ENCODE measurements at regions not wholly inside any gene's neighbourhood (a gene's known extent, or its start where the extent isn't known, plus 50 kb on each side); places are given as distances from the start of the nearest gene placed in this dataset.

DNA sequence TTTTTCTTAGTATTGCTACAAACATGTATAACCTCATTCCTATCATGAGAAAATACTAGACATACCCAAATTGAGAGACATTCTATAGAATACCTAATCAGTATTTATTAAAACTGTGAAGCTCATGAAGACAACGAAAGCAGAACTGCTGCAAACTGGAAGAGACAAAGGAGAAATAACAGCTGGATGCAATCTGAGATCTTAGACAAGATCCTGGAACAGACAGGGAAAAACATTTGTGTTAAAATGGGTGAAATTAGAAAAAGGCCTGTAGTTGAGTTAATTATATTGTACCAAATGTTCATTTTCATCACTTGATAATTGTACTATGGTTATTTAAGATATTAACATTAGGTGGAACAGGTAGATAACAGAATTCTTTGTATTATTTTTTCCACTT, 392.0 kb downstream of the PLPP3 start:
- H3K4me3 ChIP-seq (ENCODE audit: low read depth, low read length): no peak overlapping the region
- no peak for DNase-seq (ENCODE audit: low read depth)
- TF ChIP-seq, protein P1, sequence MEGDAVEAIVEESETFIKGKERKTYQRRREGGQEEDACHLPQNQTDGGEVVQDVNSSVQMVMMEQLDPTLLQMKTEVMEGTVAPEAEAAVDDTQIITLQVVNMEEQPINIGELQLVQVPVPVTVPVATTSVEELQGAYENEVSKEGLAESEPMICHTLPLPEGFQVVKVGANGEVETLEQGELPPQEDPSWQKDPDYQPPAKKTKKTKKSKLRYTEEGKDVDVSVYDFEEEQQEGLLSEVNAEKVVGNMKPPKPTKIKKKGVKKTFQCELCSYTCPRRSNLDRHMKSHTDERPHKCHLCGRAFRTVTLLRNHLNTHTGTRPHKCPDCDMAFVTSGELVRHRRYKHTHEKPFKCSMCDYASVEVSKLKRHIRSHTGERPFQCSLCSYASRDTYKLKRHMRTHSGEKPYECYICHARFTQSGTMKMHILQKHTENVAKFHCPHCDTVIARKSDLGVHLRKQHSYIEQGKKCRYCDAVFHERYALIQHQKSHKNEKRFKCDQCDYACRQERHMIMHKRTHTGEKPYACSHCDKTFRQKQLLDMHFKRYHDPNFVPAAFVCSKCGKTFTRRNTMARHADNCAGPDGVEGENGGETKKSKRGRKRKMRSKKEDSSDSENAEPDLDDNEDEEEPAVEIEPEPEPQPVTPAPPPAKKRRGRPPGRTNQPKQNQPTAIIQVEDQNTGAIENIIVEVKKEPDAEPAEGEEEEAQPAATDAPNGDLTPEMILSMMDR (IDR thresholded peaks at IDR 0.05; ENCODE audit: insufficient read depth, low read depth, low read length, missing control alignments): no peak

- H3K4me3 ChIP-seq (ENCODE audit: low read depth, low read length): no peak overlapping the region
- TF ChIP-seq, protein P1 (IDR thresholded peaks at IDR 0.05; ENCODE audit: insufficient read depth, low read depth, low read length, missing control alignments): no peak
- no peak for DNase-seq (ENCODE audit: low read depth)
These were observed 393.9 kb downstream of the PLPP3 start for GRCh38 chr1:56185493-56185892.

DNA sequence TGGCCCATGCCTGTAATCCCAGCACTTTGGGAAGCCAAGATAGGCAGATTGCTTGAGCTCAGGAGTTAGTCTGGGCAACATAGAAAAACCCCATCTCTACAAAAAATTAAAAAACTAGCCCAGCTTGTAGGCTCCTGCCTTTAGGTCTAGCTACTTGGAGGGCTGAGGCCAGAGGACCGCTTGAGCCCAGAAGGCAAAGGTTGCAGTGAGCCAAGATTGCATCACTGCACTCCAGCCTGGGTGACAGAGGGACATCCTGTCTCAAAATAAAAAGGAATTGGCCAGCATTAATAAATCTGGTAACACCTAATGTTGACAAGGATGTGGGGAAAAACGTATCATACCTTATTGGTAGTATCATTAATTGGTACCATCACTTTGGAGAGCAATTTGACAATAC, 396.2 kb downstream of the PLPP3 start:
- no peak overlapping the region for H3K4me3 ChIP-seq (ENCODE audit: low read depth, low read length)
- TF ChIP-seq, protein P1 (IDR thresholded peaks at IDR 0.05; ENCODE audit: insufficient read depth, low read depth, low read length, missing control alignments): no peak
- DNase-seq (ENCODE audit: low read depth): no peak

- no peak overlapping the region for H3K4me3 ChIP-seq (ENCODE audit: low read depth, low read length)
- TF ChIP-seq, protein P1 (IDR thresholded peaks at IDR 0.05; ENCODE audit: insufficient read depth, low read depth, low read length, missing control alignments): no peak
- DNase-seq (ENCODE audit: low read depth): no peak
These were observed 398.7 kb downstream of the PLPP3 start for GRCh38 chr1:56180520-56181190.

GRCh38 chr1:56179543-56179942, 399.8 kb downstream of the PLPP3 start:
- no peak overlapping the region for H3K4me3 ChIP-seq (ENCODE audit: low read depth, low read length)
- no peak for DNase-seq (ENCODE audit: low read depth)
- TF ChIP-seq, protein P1 (IDR thresholded peaks at IDR 0.05; ENCODE audit: insufficient read depth, low read depth, low read length, missing control alignments): no peak

- TF ChIP-seq, protein P1 (IDR thresholded peaks at IDR 0.05; ENCODE audit: insufficient read depth, low read depth, low read length, missing control alignments): no peak
- no peak overlapping the region for H3K4me3 ChIP-seq (ENCODE audit: low read depth, low read length)
- DNase-seq (ENCODE audit: low read depth): no peak
These were observed 404.2 kb downstream of the PLPP3 start for GRCh38 chr1:56175211-56175610.
